ENCODE measurements at regions not wholly inside any gene's neighbourhood (a gene's known extent, or its start where the extent isn't known, plus 50 kb on each side); places are given as distances from the start of the nearest gene placed in this dataset.

DNA sequence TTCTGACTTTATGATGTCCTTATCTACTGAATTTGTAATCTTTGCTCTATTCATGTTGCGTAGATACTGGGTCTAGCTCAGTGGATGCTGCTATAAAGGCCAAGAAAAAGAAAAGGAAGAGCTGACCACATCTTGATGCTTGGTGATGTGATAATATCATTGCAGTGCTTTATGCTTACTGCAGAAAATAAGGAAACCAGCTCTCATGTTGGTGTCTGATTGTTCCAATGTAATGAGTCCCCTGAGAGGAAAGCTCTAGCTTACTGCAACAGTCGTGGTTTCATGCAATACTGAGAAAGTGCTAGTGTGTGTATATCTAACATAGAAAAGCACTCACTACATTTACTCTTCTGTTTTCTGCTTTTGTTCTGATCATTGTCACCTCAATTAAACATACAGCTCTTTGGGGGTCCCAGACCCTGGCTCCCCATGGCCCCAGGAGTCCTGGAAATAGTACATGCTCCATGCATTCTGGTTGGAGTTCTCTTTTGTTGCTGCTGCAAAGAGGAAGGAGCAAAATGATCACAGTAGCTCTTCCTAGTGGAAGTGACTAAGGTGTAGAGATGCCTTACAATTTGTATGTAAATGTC, 338.8 kb downstream of the CYRIA start:
- Histone ChIP-seq H3K4me3 (ENCODE audit: low read depth, low read length) (no peak overlapping the region), H3K4me1 (peaks cover 60% of the 10 kb centered on the region), H3K9me3 (no peaks in the 10 kb centered on the region; the same call in 1 of the 2 replicates), H3K27me3 (no peaks in the 10 kb centered on the region), H3K36me3 (no peaks in the 10 kb centered on the region)
- peak; percentile 93 for DNase-seq
- TF ChIP-seq CTCF (IDR thresholded peaks at IDR 0.05; ENCODE audit: low read depth, low read length), result no peak

GRCh38 chr2:16325976-16326510, 339.6 kb downstream of the CYRIA start:
- H3K4me3 ChIP-seq (ENCODE audit: low read depth, low read length), result no peak overlapping the region
- peak; percentile 99 for DNase-seq
- TF ChIP-seq CTCF (IDR thresholded peaks at IDR 0.05; ENCODE audit: low read depth, low read length), result no peak
- H3K4me1 ChIP-seq, result peaks cover 52% of the 10 kb centered on the region
- H3K36me3 ChIP-seq, result no peaks in the 10 kb centered on the region
- H3K9me3 ChIP-seq, result no peaks in the 10 kb centered on the region; the same call in 1 of the 2 replicates
- no peaks in the 10 kb centered on the region for H3K27me3 ChIP-seq

GRCh38 chr2:16325016-16325975, 340.3 kb downstream of the CYRIA start:
- DNase-seq, result peak; percentile 100
- Histone ChIP-seq H3K4me3 (ENCODE audit: low read depth, low read length) (no peak overlapping the region), H3K36me3 (no peaks in the 10 kb centered on the region), H3K4me1 (peaks cover 51% of the 10 kb centered on the region), H3K9me3 (no peaks in the 10 kb centered on the region; the same call in 1 of the 2 replicates), H3K27me3 (no peaks in the 10 kb centered on the region)
- TF ChIP-seq CTCF (IDR thresholded peaks at IDR 0.05; ENCODE audit: low read depth, low read length), result no peak

GRCh38 chr2:16324544-16324937, 341.1 kb downstream of the CYRIA start:
- no peak overlapping the region for H3K4me3 ChIP-seq (ENCODE audit: low read depth, low read length)
- no peaks in the 10 kb centered on the region for H3K36me3 ChIP-seq
- DNase-seq, result peak; percentile 100
- H3K27me3 ChIP-seq, result no peaks in the 10 kb centered on the region
- TF ChIP-seq CTCF (IDR thresholded peaks at IDR 0.05; ENCODE audit: low read depth, low read length), result no peak
- peaks cover 57% of the 10 kb centered on the region for H3K4me1 ChIP-seq
- H3K9me3 ChIP-seq, result no peaks in the 10 kb centered on the region; the same call in 1 of the 2 replicates

DNA sequence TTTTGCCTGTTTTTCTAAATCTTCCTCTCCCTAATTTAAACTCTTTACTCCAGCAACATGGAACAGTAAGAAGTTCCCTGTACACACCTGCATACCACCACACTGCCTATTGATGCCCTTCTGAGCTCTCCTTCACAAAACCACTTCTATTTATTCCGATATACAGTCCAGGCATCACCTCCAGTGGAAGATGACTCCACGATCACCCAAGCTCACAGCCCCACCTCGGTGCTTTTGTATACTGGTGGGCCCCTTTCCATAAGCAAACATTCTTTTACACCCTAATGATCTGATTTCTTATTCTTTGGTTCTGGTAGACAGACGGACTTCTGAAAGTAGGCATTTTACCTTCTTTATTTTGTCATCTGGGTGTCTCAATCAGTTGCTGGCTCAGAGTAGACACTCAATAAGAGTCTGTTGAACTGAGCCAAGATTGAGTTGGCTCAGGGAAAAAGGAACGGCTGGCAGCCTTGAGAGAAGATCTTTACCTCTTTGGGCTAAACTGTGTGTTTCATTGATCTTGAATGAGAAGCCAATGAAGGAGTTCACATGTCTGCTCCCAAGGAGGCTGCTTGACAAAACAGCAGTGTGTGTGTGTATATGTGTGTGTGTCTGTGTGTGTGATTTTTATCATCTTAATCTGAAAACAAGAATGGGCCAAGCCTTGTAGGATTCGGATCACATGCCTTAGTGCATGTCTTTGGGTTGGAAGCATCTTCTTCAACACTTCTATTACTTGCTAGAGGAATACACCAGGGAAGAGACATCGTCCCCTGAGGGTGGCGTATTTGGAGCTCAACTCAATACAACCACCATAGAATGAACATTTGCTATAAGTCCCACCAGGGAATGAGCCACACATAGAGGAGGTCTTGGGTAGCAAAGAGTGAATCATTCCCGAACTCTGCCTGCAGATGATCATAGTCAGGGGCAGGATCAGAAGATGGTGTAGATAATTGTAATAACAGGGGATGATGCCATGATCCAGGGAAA, 341.8 kb downstream of the CYRIA start:
- TF ChIP-seq CTCF (IDR thresholded peaks at IDR 0.05; ENCODE audit: low read depth, low read length), result no peak
- H3K4me3 ChIP-seq (ENCODE audit: low read depth, low read length), result no peak overlapping the region
- H3K4me1 ChIP-seq, result peaks cover 64% of the 10 kb centered on the region
- H3K9me3 ChIP-seq, result no peaks in the 10 kb centered on the region; the same call in 1 of the 2 replicates
- no peaks in the 10 kb centered on the region for H3K27me3 ChIP-seq
- H3K36me3 ChIP-seq, result no peaks in the 10 kb centered on the region
- DNase-seq, result peak; percentile 97
